ENCODE measurements at regions not wholly inside any gene's neighbourhood (a gene's known extent, or its start where the extent isn't known, plus 50 kb on each side); places are given as distances from the start of the nearest gene placed in this dataset.

- H3K36me3 ChIP-seq (replicated peaks) = no peaks in the 10 kb centered on the region
- H3K27me3 ChIP-seq (ENCODE audit: low read depth) = no peaks in the 10 kb centered on the region
- peaks cover 3% of the 10 kb centered on the region; the same call in 1 of the 2 replicates for H3K4me1 ChIP-seq
- in situ Hi-C loops (cut with MboI; ENCODE audit: low sequenced_read_pairs) = loop anchor here (10.0 to 25.0 kb wide), 3 partner anchors 105 to 597 kb away; partner anchors contain the start of gene KSR1
- no peaks in the 10 kb centered on the region for H3K9me3 ChIP-seq
- H3K4me3 ChIP-seq = no peak overlapping the region
- DNase-seq (ENCODE audit: low spot score in 2 of 2) = no peak
Measured at GRCh38 chr17:27240086-27240801, 53.7 kb upstream of the WSB1 start.

- Histone ChIP-seq H3K4me1 (peaks cover 3% of the 10 kb centered on the region; the same call in 1 of the 2 replicates), H3K4me3 (no peak overlapping the region), H3K9me3 (no peaks in the 10 kb centered on the region), H3K27me3 (ENCODE audit: low read depth) (no peaks in the 10 kb centered on the region), H3K36me3 (replicated peaks) (no peaks in the 10 kb centered on the region)
- in situ Hi-C loops (cut with MboI; ENCODE audit: low sequenced_read_pairs) = loop anchor here (10.0 to 25.0 kb wide), 3 partner anchors 104 to 597 kb away; partner anchors contain the start of gene KSR1
- no peak for DNase-seq (ENCODE audit: low spot score in 2 of 2)
Measured at GRCh38 chr17:27240802-27241155, 53.1 kb upstream of the WSB1 start.

GRCh38 chr17:27241346-27241946 lies 52.5 kb upstream of the WSB1 start:
- in situ Hi-C loops (cut with MboI; ENCODE audit: low sequenced_read_pairs) = loop anchor here (10.0 to 25.0 kb wide), 3 partner anchors 103 to 596 kb away; partner anchors contain the start of gene KSR1
- no peak for DNase-seq (ENCODE audit: low spot score in 2 of 2)
- H3K4me1 ChIP-seq = peaks cover 3% of the 10 kb centered on the region; the same call in 1 of the 2 replicates
- no peak overlapping the region for H3K4me3 ChIP-seq
- H3K36me3 ChIP-seq (replicated peaks) = no peaks in the 10 kb centered on the region
- no peaks in the 10 kb centered on the region for H3K27me3 ChIP-seq (ENCODE audit: low read depth)
- H3K9me3 ChIP-seq = no peaks in the 10 kb centered on the region

GRCh38 chr17:27242951-27243350 lies 51.0 kb upstream of the WSB1 start:
- in situ Hi-C loops (cut with MboI; ENCODE audit: low sequenced_read_pairs) = loop anchor here (10.0 to 25.0 kb wide), 3 partner anchors 102 to 594 kb away; partner anchors contain the start of gene KSR1
- Histone ChIP-seq H3K9me3 (no peaks in the 10 kb centered on the region), H3K27me3 (ENCODE audit: low read depth) (no peaks in the 10 kb centered on the region), H3K36me3 (replicated peaks) (no peaks in the 10 kb centered on the region), H3K4me1 (peaks cover 3% of the 10 kb centered on the region; the same call in 1 of the 2 replicates), H3K4me3 (no peak overlapping the region)
- DNase-seq (ENCODE audit: low spot score in 2 of 2) = no peak

- Histone ChIP-seq H3K36me3 (replicated peaks) (no peaks in the 10 kb centered on the region), H3K4me1 (peaks cover 3% of the 10 kb centered on the region; the same call in 1 of the 2 replicates), H3K4me3 (no peak overlapping the region), H3K9me3 (no peaks in the 10 kb centered on the region), H3K27me3 (ENCODE audit: low read depth) (no peaks in the 10 kb centered on the region)
- no peak for DNase-seq (ENCODE audit: low spot score in 2 of 2)
- in situ Hi-C loops (cut with MboI; ENCODE audit: low sequenced_read_pairs) = loop anchor here (10.0 to 25.0 kb wide), 3 partner anchors 101 to 593 kb away; partner anchors contain the start of gene KSR1
Measured at GRCh38 chr17:27244011-27244410, 49.9 kb upstream of the WSB1 start.

Measured in HAP-1 (cell line).